ENCODE measurements at regions not wholly inside any gene's neighbourhood (a gene's known extent, or its start where the extent isn't known, plus 50 kb on each side); places are given as distances from the start of the nearest gene placed in this dataset.

DNA sequence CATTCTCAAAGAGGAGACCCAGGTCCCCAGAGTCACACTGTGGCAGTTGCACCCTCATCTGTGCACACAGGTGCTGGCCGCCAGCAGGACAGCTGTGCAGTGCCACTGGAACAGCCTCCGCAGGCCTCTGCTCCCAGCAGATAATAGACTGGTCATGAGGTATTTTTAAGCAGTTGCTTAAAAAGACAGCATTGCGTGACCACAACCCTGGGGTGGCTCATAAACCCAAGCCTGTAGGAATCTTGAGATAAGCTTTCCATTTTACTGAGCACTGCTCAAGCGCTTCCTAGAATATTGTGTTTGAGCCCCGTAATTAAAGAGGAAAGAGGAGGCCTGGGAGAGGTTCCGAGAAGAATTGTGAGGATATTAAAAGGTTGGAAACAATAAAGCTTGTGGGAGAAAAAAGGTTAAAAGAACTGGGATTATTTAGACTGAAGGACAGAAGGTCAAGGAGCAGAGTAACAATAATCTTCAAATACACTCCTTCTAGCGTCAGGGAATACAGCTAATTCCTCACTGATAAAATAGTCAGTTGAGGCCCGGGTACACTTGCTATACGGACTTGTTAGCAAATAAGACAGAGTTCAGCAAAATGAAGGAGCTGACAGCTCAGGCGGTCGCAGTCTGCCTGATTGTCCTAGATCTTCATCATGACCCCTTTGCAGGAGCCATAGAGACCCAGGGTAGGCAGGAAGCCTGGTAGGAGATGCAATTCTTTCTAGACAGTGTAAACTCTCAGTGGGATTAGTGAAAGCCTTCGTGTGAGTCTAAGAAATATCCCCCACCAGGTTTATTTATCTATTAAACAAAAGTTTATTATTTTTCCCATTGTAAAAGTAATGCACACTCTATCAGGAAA, 86.2 kb upstream of the KIT start:
- Histone ChIP-seq H3K27me3 (ENCODE audit: control insufficient read depth in 2 of 2, insufficient read depth in 2 of 2, low read length in 2 of 2) (no peaks in the 10 kb centered on the region), H3K36me3 (ENCODE audit: control insufficient read depth in 2 of 2, extremely low read depth in 1 of 2, insufficient read depth in 2 of 2, low read length in 2 of 2) (no peaks in the 10 kb centered on the region), H3K79me2 (ENCODE audit: control insufficient read depth, insufficient read depth, low read length) (no peaks in the 10 kb centered on the region), H3K4me3 (replicated peaks in 1 of 3; ENCODE audit: insufficient read depth in 1 of 3, low read depth in 1 of 3, low read length in 3 of 3) (no peak overlapping the region), H3K9me1 (replicated peaks; ENCODE audit: control insufficient read depth, extremely low read depth, insufficient read depth, low read length) (no peaks in the 10 kb centered on the region), H2AFZ (ENCODE audit: low read depth, low read length) (no peak overlapping the region), H3K4me1 (ENCODE audit: control insufficient read depth, extremely low read depth, insufficient read depth, low read length) (no peaks in the 10 kb centered on the region), H3K27ac (ENCODE audit: insufficient read depth, low read depth, low read length) (no peak overlapping the region), H3K9ac (replicated peaks; ENCODE audit: extremely low read depth, insufficient read depth, low read length) (no peak overlapping the region), H4K20me1 (replicated peaks; ENCODE audit: control insufficient read depth, extremely low read depth, insufficient read depth, low read length) (no peaks in the 10 kb centered on the region), H3K4me2 (ENCODE audit: insufficient read depth, low read length) (no peak overlapping the region), H3K9me3 (replicated peaks; ENCODE audit: control insufficient read depth, insufficient read depth, low read length) (no peaks in the 10 kb centered on the region)
- CTCF ChIA-PET = interaction anchor here (1.1 kb wide), 1 partner anchor 9 kb away, joined by 3 read pairs; no protein-coding TSS in a partner anchor
- TF ChIP-seq CTCF (IDR thresholded peaks at IDR 0.05; ENCODE audit: extremely low read depth in 1 of 2, insufficient read depth in 1 of 2, low read depth in 1 of 2, low read length in 2 of 2) = no peak
- TF ChIP-seq POLR2A (IDR thresholded peaks at IDR 0.05; ENCODE audit: low read depth, low read length) = no peak
- TF ChIP-seq FOS (IDR thresholded peaks at IDR 0.05; ENCODE audit: borderline replicate concordance, insufficient read depth, low read length) = no peak
- TF ChIP-seq MYC (IDR thresholded peaks at IDR 0.05; ENCODE audit: low read depth, low read length) = no peak
- TF ChIP-seq, protein P1, sequence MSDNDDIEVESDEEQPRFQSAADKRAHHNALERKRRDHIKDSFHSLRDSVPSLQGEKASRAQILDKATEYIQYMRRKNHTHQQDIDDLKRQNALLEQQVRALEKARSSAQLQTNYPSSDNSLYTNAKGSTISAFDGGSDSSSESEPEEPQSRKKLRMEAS (IDR thresholded peaks at IDR 0.05; ENCODE audit: insufficient read depth, insufficient read length) = no peak
- no peak for TF ChIP-seq GATA2 (IDR thresholded peaks at IDR 0.05; ENCODE audit: insufficient read depth, insufficient read length, low read depth, low read length)
- TF ChIP-seq JUN (IDR thresholded peaks at IDR 0.05; ENCODE audit: borderline replicate concordance, insufficient read depth, insufficient read length, low read depth) = no peak
- TF ChIP-seq POLR2AphosphoS5 (IDR thresholded peaks at IDR 0.05; ENCODE audit: insufficient read depth, low read depth, low read length) = no peak
- no peak for TF ChIP-seq EZH2 (IDR thresholded peaks at IDR 0.05; ENCODE audit: borderline replicate concordance, low read depth, low read length, severe bottlenecking)
- FAIRE-seq (no peak), DNase-seq (ENCODE audit: low read depth, low spot score) (no peak)
- intact Hi-C loops (cut with micrococcal nuclease) = no loop called here
- dilution Hi-C loops (cut with MboI; ENCODE audit: extremely low pct_ligation_motif_present, low sequenced_read_pairs) = no loop called here
- BruUV-seq (replicated peaks) = no TSS peak
- POLR2A ChIA-PET = no interaction called here
